ENCODE measurements at regions not wholly inside any gene's neighbourhood (a gene's known extent, or its start where the extent isn't known, plus 50 kb on each side); places are given as distances from the start of the nearest gene placed in this dataset.

DNA sequence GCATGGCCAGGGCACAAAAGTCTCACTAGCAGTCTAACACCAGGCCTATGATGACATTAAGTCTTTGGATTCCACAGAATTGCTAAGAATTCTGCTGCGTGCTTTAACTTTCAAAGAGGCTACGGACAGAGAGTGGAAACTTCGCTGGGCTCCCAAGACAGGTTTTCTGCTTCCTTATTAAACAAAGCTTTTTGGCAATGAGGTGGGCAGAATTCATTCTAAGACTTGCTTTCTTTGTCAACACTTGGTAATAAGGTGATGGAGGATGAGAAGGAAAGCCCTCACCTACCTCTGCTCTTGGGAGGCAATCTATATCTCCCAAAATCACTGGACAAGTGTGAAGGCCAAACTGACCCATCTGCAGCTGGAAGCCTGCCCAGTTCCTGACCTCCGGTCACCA, 231.9 kb downstream of the ATPSCKMT start:
- TF ChIP-seq, protein P1, sequence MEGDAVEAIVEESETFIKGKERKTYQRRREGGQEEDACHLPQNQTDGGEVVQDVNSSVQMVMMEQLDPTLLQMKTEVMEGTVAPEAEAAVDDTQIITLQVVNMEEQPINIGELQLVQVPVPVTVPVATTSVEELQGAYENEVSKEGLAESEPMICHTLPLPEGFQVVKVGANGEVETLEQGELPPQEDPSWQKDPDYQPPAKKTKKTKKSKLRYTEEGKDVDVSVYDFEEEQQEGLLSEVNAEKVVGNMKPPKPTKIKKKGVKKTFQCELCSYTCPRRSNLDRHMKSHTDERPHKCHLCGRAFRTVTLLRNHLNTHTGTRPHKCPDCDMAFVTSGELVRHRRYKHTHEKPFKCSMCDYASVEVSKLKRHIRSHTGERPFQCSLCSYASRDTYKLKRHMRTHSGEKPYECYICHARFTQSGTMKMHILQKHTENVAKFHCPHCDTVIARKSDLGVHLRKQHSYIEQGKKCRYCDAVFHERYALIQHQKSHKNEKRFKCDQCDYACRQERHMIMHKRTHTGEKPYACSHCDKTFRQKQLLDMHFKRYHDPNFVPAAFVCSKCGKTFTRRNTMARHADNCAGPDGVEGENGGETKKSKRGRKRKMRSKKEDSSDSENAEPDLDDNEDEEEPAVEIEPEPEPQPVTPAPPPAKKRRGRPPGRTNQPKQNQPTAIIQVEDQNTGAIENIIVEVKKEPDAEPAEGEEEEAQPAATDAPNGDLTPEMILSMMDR (IDR thresholded peaks at IDR 0.05), result no peak
- no peak for TF ChIP-seq EZH2 (IDR thresholded peaks at IDR 0.05)

All from neural progenitor cell (in vitro differentiated cells).